COLO668 (cell line): ENCODE measurements at regions not wholly inside any gene's neighbourhood (a gene's known extent, or its start where the extent isn't known, plus 50 kb on each side); places are given as distances from the start of the nearest gene placed in this dataset.

Source experiments
- DNase-seq: peaks from one replicate; lab custom pipeline; 2025; ENCODE audit not compliant: unreplicated experiment; lab: John Stamatoyannopoulos, UW

GRCh38 chr3:82942041-82942440 is 1180.6 kb upstream of the GBE1 start:
- no peak for DNase-seq

- DNase-seq = no peak
Measured at GRCh38 chr3:82940124-82940523, 1178.7 kb upstream of the GBE1 start.

GRCh38 chr3:82939491-82940097 is 1178.1 kb upstream of the GBE1 start:
- DNase-seq = no peak

GRCh38 chr3:82938821-82939328 is 1177.4 kb upstream of the GBE1 start:
- DNase-seq = no peak

- peak; percentile 6 for DNase-seq
Measured at GRCh38 chr3:82927309-82928253, 1166.1 kb upstream of the GBE1 start.

- no peak for DNase-seq
Measured at GRCh38 chr3:82891028-82891427, 1129.6 kb upstream of the GBE1 start.

GRCh38 chr3:82883072-82883471 is 1121.6 kb upstream of the GBE1 start:
- no peak for DNase-seq

GRCh38 chr3:82875401-82875800 is 1114.0 kb upstream of the GBE1 start:
- DNase-seq = no peak

GRCh38 chr3:82839871-82840270 is 1078.4 kb upstream of the GBE1 start:
- DNase-seq = no peak

GRCh38 chr3:82834098-82834497 is 1072.7 kb upstream of the GBE1 start:
- DNase-seq = no peak

- DNase-seq = no peak
Measured at GRCh38 chr3:82824491-82824890, 1063.0 kb upstream of the GBE1 start.

GRCh38 chr3:82816086-82816485 is 1054.6 kb upstream of the GBE1 start:
- DNase-seq = no peak

- DNase-seq = no peak
Measured at GRCh38 chr3:82815417-82816058, 1054.1 kb upstream of the GBE1 start.

GRCh38 chr3:82814660-82815059 is 1053.2 kb upstream of the GBE1 start:
- DNase-seq = no peak

- no peak for DNase-seq
Measured at GRCh38 chr3:82807781-82808180, 1046.3 kb upstream of the GBE1 start.

GRCh38 chr3:82802501-82802900 is 1041.1 kb upstream of the GBE1 start:
- no peak for DNase-seq

- no peak for DNase-seq
Measured at GRCh38 chr3:82800248-82800647, 1038.8 kb upstream of the GBE1 start.

GRCh38 chr3:82796765-82797164 is 1035.3 kb upstream of the GBE1 start:
- no peak for DNase-seq

GRCh38 chr3:82791241-82791640 is 1029.8 kb upstream of the GBE1 start:
- DNase-seq = no peak

- DNase-seq = no peak
Measured at GRCh38 chr3:82790307-82791097, 1029.1 kb upstream of the GBE1 start.

- DNase-seq = no peak
Measured at GRCh38 chr3:82783194-82783593, 1021.7 kb upstream of the GBE1 start.
